CD4-positive, alpha-beta T cell (primary cell): ENCODE measurements at regions not wholly inside any gene's neighbourhood (a gene's known extent, or its start where the extent isn't known, plus 50 kb on each side); places are given as distances from the start of the nearest gene placed in this dataset.

Source experiments
- ATAC-seq: fragments of 200-7000 bp; cut with Tn5 transposase; one replicate; pipeline ENCODE4 v1.10.0; 2022; ENCODE audit warnings: mild to moderate bottlenecking; ENCODE audit not compliant: poor library complexity
- CTCF ChIA-PET: fragments of 350-600 bp; sonication (Branson Sonifier 250); formaldehyde crosslinking; loops from one replicate; lab custom pipeline; 2021; ENCODE audit warnings: antibody characterized with exemption, inconsistent platforms; lab: Charles Lee
- POLR2A ChIA-PET: fragments of 350-600 bp; sonication (Branson Sonifier 250); formaldehyde crosslinking; loops from one replicate; lab custom pipeline; 2021; ENCODE audit warnings: antibody characterized with exemption, inconsistent platforms; lab: Charles Lee
- DNase-seq, 14 experiments: peaks; one replicate each; pipeline ENCODE4 v3.0.0-alpha.2; 2013 to 2020; ENCODE audit warnings: mixed read lengths in 2 of 14
- H3K27ac ChIP-seq, 2 donors: one replicate each; pipeline versions ENCODE4 v1.5.1 to v1.7.0; 2013; ENCODE audit warnings: low read length in 2 of 2, low read depth in 1 of 2, mild to moderate bottlenecking in 1 of 2
- H3K27me3 ChIP-seq, 2 experiments: 1 replicate in 1 of 2; 2 replicates in 1 of 2; pipeline versions ENCODE4 v1.6.1 to v1.7.0; 2013; ENCODE audit warnings: low read length in 2 of 2, control low read depth in 1 of 2, mild to moderate bottlenecking in 1 of 2, moderate library complexity in 1 of 2; ENCODE audit not compliant: insufficient read depth in 2 of 2, control insufficient read depth in 1 of 2
- H3K36me3 ChIP-seq: one replicate; pipeline ENCODE4 v1.6.1; 2013; ENCODE audit warnings: low read length, control low read depth; ENCODE audit not compliant: insufficient read depth
- H3K4me1 ChIP-seq: one replicate; pipeline ENCODE4 v1.6.1; 2013; ENCODE audit warnings: low read length, control low read depth; ENCODE audit not compliant: insufficient read depth
- H3K4me3 ChIP-seq: one replicate; pipeline ENCODE4 v1.5.1; 2013; ENCODE audit warnings: mild to moderate bottlenecking, low read length, moderate library complexity
- H3K9me3 ChIP-seq, 2 experiments: 1 replicate in 1 of 2; 2 replicates in 1 of 2; pipeline versions ENCODE4 v1.6.1 to v1.7.0; 2013; ENCODE audit warnings: low read length in 2 of 2, mild to moderate bottlenecking in 2 of 2, control low read depth in 1 of 2, moderate library complexity in 1 of 2; ENCODE audit not compliant: control insufficient read depth in 1 of 2, insufficient read depth in 1 of 2
- H3K27ac Mint-ChIP-seq: one replicate; pipeline ENCODE4 v1.8.0; 2020; ENCODE audit warnings: mixed read lengths
- H3K27me3 Mint-ChIP-seq: one replicate; pipeline ENCODE4 v1.8.0; 2021; ENCODE audit warnings: mixed read lengths
- H3K36me3 Mint-ChIP-seq: one replicate; pipeline ENCODE4 v1.8.0; 2021; ENCODE audit warnings: low read depth, mixed read lengths
- H3K4me1 Mint-ChIP-seq: one replicate; pipeline ENCODE4 v1.8.0; 2021; ENCODE audit warnings: low read depth, mixed read lengths
- H3K4me3 Mint-ChIP-seq: one replicate; pipeline ENCODE4 v1.8.0; 2020; ENCODE audit warnings: mild to moderate bottlenecking, mixed read lengths
- H3K9me3 Mint-ChIP-seq: one replicate; pipeline ENCODE4 v1.8.0; 2020; ENCODE audit warnings: mixed read lengths
- intact Hi-C, 2 experiments: fragments of 100-400 bp; cut with DNase I in 1 of 2; cut with micrococcal nuclease in 1 of 2; formaldehyde crosslinking; loops; one replicate each; pipeline versions ENCODE4 v1.15.1 to v1.9.0; 2023 to 2025; cut with DNase I, micrococcal nuclease
- TF ChIP-seq, protein P1 (sequence below): fragments of 200-600 bp; IDR thresholded peaks from one replicate; pipeline ENCODE4 v1.8.0; 2022; ENCODE audit warnings: antibody characterized with exemption, mild to moderate bottlenecking

DNA sequence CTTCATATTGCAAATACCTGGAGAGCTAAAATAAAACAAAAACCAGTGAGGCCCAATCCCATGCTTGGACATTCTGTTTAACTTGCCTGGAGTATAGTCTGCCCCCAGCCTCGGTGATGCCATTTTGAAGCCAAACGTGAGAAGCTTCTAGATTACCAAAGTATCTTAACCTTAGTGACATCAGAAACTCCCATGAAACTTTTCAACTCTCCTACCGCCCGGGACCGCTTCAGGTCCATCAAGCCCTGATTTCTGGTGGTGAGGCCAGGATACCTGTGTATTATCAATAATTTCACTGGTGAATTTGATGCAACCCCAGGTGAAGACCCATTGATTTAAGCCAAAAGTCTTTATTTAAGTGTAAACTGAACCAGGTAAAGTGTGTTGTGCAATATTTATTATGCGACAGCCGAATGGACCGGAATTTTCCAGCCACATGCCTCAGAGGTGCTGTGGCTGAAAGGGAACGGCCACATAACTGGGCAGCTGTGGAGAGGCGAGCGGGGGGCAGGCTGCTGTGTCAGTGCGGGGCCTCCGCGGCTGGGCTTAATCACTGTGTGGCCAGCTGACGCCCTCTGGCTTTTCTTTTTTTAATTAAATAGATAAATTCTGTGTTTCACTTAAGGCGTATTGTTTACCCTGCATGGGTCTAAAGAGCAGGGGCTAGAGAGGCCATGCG lies 385.5 kb upstream of the B3GAT1 start:
- Histone ChIP-seq H3K4me3 (no peak overlapping the region), H3K4me1 (no peaks in the 10 kb centered on the region), H3K27me3 (peaks cover 0 to 12% of the 10 kb centered on the region in 2 experiments), H3K36me3 (no peaks in the 10 kb centered on the region), H3K9me3 (peaks cover 0 to 5% of the 10 kb centered on the region in 2 experiments), H3K27ac (no peak overlapping the region)
- no peak for DNase-seq
- Mint-ChIP-seq H3K27ac (no peak overlapping the region), H3K36me3 (no peaks in the 10 kb centered on the region), H3K4me3 (no peak overlapping the region), H3K27me3 (peaks cover 36% of the 10 kb centered on the region), H3K4me1 (no peaks in the 10 kb centered on the region), H3K9me3 (no peaks in the 10 kb centered on the region)
- ATAC-seq = no peak
- POLR2A ChIA-PET = no interaction called here
- TF ChIP-seq, protein P1, sequence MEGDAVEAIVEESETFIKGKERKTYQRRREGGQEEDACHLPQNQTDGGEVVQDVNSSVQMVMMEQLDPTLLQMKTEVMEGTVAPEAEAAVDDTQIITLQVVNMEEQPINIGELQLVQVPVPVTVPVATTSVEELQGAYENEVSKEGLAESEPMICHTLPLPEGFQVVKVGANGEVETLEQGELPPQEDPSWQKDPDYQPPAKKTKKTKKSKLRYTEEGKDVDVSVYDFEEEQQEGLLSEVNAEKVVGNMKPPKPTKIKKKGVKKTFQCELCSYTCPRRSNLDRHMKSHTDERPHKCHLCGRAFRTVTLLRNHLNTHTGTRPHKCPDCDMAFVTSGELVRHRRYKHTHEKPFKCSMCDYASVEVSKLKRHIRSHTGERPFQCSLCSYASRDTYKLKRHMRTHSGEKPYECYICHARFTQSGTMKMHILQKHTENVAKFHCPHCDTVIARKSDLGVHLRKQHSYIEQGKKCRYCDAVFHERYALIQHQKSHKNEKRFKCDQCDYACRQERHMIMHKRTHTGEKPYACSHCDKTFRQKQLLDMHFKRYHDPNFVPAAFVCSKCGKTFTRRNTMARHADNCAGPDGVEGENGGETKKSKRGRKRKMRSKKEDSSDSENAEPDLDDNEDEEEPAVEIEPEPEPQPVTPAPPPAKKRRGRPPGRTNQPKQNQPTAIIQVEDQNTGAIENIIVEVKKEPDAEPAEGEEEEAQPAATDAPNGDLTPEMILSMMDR = no peak
- CTCF ChIA-PET = no interaction called here
- intact Hi-C loops = no loop called here

DNA sequence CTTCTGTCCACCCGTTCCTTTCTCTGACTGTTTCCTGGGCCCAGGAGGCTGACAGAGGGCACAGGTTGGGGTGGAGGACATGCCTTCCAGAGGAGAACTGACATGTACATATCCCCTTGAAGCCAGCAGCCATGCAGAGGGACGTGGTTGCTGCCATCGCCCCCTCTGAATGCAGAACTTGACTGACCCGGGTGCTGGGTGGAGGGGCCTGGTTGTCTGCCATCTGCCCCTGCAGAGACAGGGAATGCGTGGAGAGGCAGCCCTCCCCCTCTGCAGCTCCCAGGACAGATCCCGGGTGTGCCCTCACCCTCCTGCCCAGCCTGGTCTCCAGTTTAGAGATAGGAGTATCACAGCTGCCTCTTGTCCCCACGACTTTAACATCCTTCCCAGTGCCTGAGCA lies 383.0 kb upstream of the B3GAT1 start:
- Histone ChIP-seq H3K36me3 (no peaks in the 10 kb centered on the region), H3K27me3 (peaks cover 0 to 8% of the 10 kb centered on the region in 2 experiments), H3K4me1 (no peaks in the 10 kb centered on the region), H3K9me3 (peaks cover 0 to 5% of the 10 kb centered on the region in 2 experiments), H3K4me3 (no peak overlapping the region), H3K27ac (no peak overlapping the region)
- intact Hi-C loops = no loop called here
- no peak overlapping the region for H3K27ac Mint-ChIP-seq
- TF ChIP-seq, protein P1 = no peak
- ChIA-PET CTCF (no interaction called here), POLR2A (no interaction called here)
- H3K27me3 Mint-ChIP-seq = peaks cover 26% of the 10 kb centered on the region
- H3K9me3 Mint-ChIP-seq = no peaks in the 10 kb centered on the region
- H3K4me3 Mint-ChIP-seq = no peak overlapping the region
- no peaks in the 10 kb centered on the region for H3K4me1 Mint-ChIP-seq
- DNase-seq (no peak), ATAC-seq (no peak)
- no peaks in the 10 kb centered on the region for H3K36me3 Mint-ChIP-seq

DNA sequence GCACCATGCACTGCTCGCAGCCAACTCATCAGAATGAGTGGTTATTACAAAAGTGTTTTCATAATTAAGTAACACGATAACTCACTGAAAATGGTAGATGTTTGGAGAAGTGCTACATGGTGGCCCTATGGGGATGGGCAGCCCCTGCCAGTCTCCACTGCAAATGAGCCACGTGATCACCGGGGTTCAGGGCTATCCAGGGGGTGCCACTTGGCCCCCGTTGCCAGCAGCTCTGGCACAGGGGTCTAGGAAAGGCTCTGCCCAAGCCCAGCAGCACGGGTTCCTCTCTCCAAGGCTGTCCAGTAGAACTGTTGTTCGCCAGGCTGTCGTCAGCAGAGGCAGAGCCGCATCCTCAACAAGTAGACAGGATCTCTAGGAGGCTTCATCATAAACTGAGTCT lies 382.1 kb upstream of the B3GAT1 start:
- no peaks in the 10 kb centered on the region for H3K36me3 ChIP-seq
- no peak overlapping the region for H3K4me3 ChIP-seq
- Mint-ChIP-seq H3K9me3 (no peaks in the 10 kb centered on the region), H3K36me3 (no peaks in the 10 kb centered on the region), H3K4me1 (no peaks in the 10 kb centered on the region), H3K27me3 (peaks cover 20% of the 10 kb centered on the region), H3K27ac (no peak overlapping the region), H3K4me3 (no peak overlapping the region)
- ChIA-PET CTCF (no interaction called here), POLR2A (no interaction called here)
- H3K9me3 ChIP-seq = peaks cover 0 to 5% of the 10 kb centered on the region in 2 experiments
- intact Hi-C loops = no loop called here
- peaks cover 0 to 8% of the 10 kb centered on the region in 2 experiments for H3K27me3 ChIP-seq
- TF ChIP-seq, protein P1 = no peak
- H3K4me1 ChIP-seq = no peaks in the 10 kb centered on the region
- DNase-seq (no peak), ATAC-seq (no peak)
- H3K27ac ChIP-seq = no peak overlapping the region
